ENCODE measurements at regions not wholly inside any gene's neighbourhood (a gene's known extent, or its start where the extent isn't known, plus 50 kb on each side); places are given as distances from the start of the nearest gene placed in this dataset.

GRCh38 chr7:19369182-19369581 lies 224.0 kb upstream of the FERD3L start:
- DNase-seq (ENCODE audit: low read depth in 1 of 2, low spot score in 1 of 2): no peak
- WGBS (ENCODE audit: missing lambda C conversion rate): 19% methylated on average over 2 of the region's 2 CpGs
- no peak for ATAC-seq
- Histone ChIP-seq H3K4me1 (no peaks in the 10 kb centered on the region), H3K27ac (no peak overlapping the region), H3K9me3 (no peaks in the 10 kb centered on the region), H3K4me2 (no peak overlapping the region), H3K4me3 (no peak overlapping the region)
- FAIRE-seq: no peak
- POLR2A ChIA-PET: no interaction called here
- CTCF ChIA-PET: no interaction called here
- TF ChIP-seq HOXB5 (CRISPR knock-in tag; IDR thresholded peaks at IDR 0.05): no peak
- no peak for TF ChIP-seq E2F6 (IDR thresholded peaks at IDR 0.05; ENCODE audit: borderline replicate concordance, low read depth)
- no peak for TF ChIP-seq RNF2 (IDR thresholded peaks at IDR 0.05; ENCODE audit: borderline replicate concordance, low read depth)
- TF ChIP-seq CHD4 (IDR thresholded peaks at IDR 0.05; ENCODE audit: borderline replicate concordance): no peak
- no peak for TF ChIP-seq ELK1 (IDR thresholded peaks at IDR 0.05; ENCODE audit: low read depth, low read length)
- no peak for TF ChIP-seq RFX5 (IDR thresholded peaks at IDR 0.05)
- no peak for TF ChIP-seq MAX (IDR thresholded peaks at IDR 0.05)
- TF ChIP-seq POLR2A (IDR thresholded peaks at IDR 0.05; ENCODE audit: low read length): no peak
- no peak for TF ChIP-seq EHF (CRISPR knock-in tag; IDR thresholded peaks at IDR 0.05)
- TF ChIP-seq CTCF (IDR thresholded peaks at IDR 0.05): no peak
- no peak for TF ChIP-seq RAD21 (conservative IDR thresholded peaks at IDR 0.05 in 1 of 2, IDR thresholded peaks at IDR 0.05 in 1 of 2)
- no peak for TF ChIP-seq HEYL (CRISPR knock-in tag; IDR thresholded peaks at IDR 0.05)
- TF ChIP-seq POLR2AphosphoS2 (conservative IDR thresholded peaks at IDR 0.05; ENCODE audit: low read length): no peak
- TF ChIP-seq FOSL2 (IDR thresholded peaks at IDR 0.05): no peak
- no peak for TF ChIP-seq FOSL2 (CRISPR knock-in tag; IDR thresholded peaks at IDR 0.05)
- no peak for TF ChIP-seq ZC3H11A (IDR thresholded peaks at IDR 0.05)
- no peak for TF ChIP-seq HOXB13 (CRISPR knock-in tag; IDR thresholded peaks at IDR 0.05; ENCODE audit: low read depth)
- no peak for TF ChIP-seq JUN (IDR thresholded peaks at IDR 0.05)
- TF ChIP-seq FOSB (CRISPR knock-in tag; IDR thresholded peaks at IDR 0.05): no peak
- TF ChIP-seq PHF8 (IDR thresholded peaks at IDR 0.05; ENCODE audit: borderline replicate concordance, low read depth): no peak
- TF ChIP-seq ZSCAN20 (CRISPR knock-in tag; IDR thresholded peaks at IDR 0.05): no peak

GRCh38 chr7:19368491-19368925 lies 223.3 kb upstream of the FERD3L start:
- 71% methylated on average over 7 of the region's 7 CpGs for WGBS (ENCODE audit: missing lambda C conversion rate)
- no peak for FAIRE-seq
- no peak overlapping the region for H3K4me3 ChIP-seq
- no peak overlapping the region for H3K4me2 ChIP-seq
- no peaks in the 10 kb centered on the region for H3K4me1 ChIP-seq
- ATAC-seq: no peak
- TF ChIP-seq FOXS1 (CRISPR knock-in tag; IDR thresholded peaks at IDR 0.05) (no peak), POLR2AphosphoS2 (conservative IDR thresholded peaks at IDR 0.05; ENCODE audit: low read length) (no peak), KDM1A (IDR thresholded peaks at IDR 0.05; ENCODE audit: low read depth) (no peak), RAD21 (conservative IDR thresholded peaks at IDR 0.05 in 1 of 2, IDR thresholded peaks at IDR 0.05 in 1 of 2) (no peak)
- ChIA-PET POLR2A (no interaction called here), CTCF (no interaction called here)
- no peak overlapping the region for H3K27ac ChIP-seq
- DNase-seq (ENCODE audit: low read depth in 1 of 2, low spot score in 1 of 2): no peak
- H3K9me3 ChIP-seq: no peaks in the 10 kb centered on the region

All from A549 (cell line).